Immature natural killer cell (primary cell): ENCODE measurements at regions not wholly inside any gene's neighbourhood (a gene's known extent, or its start where the extent isn't known, plus 50 kb on each side); places are given as distances from the start of the nearest gene placed in this dataset.

Experiments
- DNase-seq, 3 donors: peaks; one replicate each; pipeline ENCODE4 v3.0.0; 2022; ENCODE audit warnings: mixed read lengths in 1 of 3
- H3K27ac Mint-ChIP-seq, 6 donors: one replicate each; pipeline ENCODE4 v1.8.0; 2020; ENCODE audit warnings: mixed read lengths in 6 of 6, mild to moderate bottlenecking in 5 of 6, inconsistent platforms in 4 of 6, moderate library complexity in 3 of 6
- H3K27me3 Mint-ChIP-seq, 3 donors: one replicate each; pipeline ENCODE4 v1.8.0; 2020 to 2021; ENCODE audit warnings: low read depth in 3 of 3, mild to moderate bottlenecking in 3 of 3, mixed read lengths in 3 of 3, moderate library complexity in 3 of 3, inconsistent platforms in 1 of 3
- H3K36me3 Mint-ChIP-seq, 3 donors: one replicate each; pipeline ENCODE4 v1.8.0; 2020; ENCODE audit warnings: mixed read lengths in 3 of 3, inconsistent platforms in 2 of 3, mild to moderate bottlenecking in 2 of 3
- H3K4me1 Mint-ChIP-seq, 2 donors: one replicate each; pipeline ENCODE4 v1.8.0; 2020; ENCODE audit warnings: inconsistent platforms in 2 of 2, mild to moderate bottlenecking in 2 of 2, mixed read lengths in 2 of 2, moderate library complexity in 1 of 2
- H3K4me3 Mint-ChIP-seq, 5 donors: one replicate each; pipeline ENCODE4 v1.8.0; 2020; ENCODE audit warnings: mild to moderate bottlenecking in 5 of 5, mixed read lengths in 5 of 5, inconsistent platforms in 3 of 5, moderate library complexity in 3 of 5
- H3K9me3 Mint-ChIP-seq, 6 donors: one replicate each; pipeline ENCODE4 v1.8.0; 2020; ENCODE audit warnings: mild to moderate bottlenecking in 6 of 6, mixed read lengths in 6 of 6, inconsistent platforms in 4 of 6, moderate library complexity in 3 of 6

GRCh38 chr1:14460173-14460572, 138.3 kb upstream of the KAZN start:
- Mint-ChIP-seq H3K36me3 (no peaks in the 10 kb centered on the region), H3K9me3 (no peaks in the 10 kb centered on the region), H3K27ac (no peak overlapping the region), H3K27me3 (peaks cover 2 to 18% (median 6%) of the 10 kb centered on the region in 3 donors), H3K4me3 (no peak overlapping the region), H3K4me1 (no peaks in the 10 kb centered on the region)
- DNase-seq = no peak

- Mint-ChIP-seq H3K27me3 (peaks cover 2 to 18% (median 6%) of the 10 kb centered on the region in 3 donors), H3K9me3 (no peaks in the 10 kb centered on the region), H3K36me3 (no peaks in the 10 kb centered on the region), H3K27ac (no peak overlapping the region), H3K4me1 (no peaks in the 10 kb centered on the region), H3K4me3 (no peak overlapping the region)
- no peak for DNase-seq
Measured at GRCh38 chr1:14462851-14463250, 135.6 kb upstream of the KAZN start.

- DNase-seq = no peak
- no peaks in the 10 kb centered on the region for H3K4me1 Mint-ChIP-seq
- H3K27me3 Mint-ChIP-seq = peaks cover 2 to 7% (median 6%) of the 10 kb centered on the region in 3 donors
- H3K36me3 Mint-ChIP-seq = no peaks in the 10 kb centered on the region
- H3K27ac Mint-ChIP-seq = no peak overlapping the region
- H3K4me3 Mint-ChIP-seq = no peak overlapping the region
- no peaks in the 10 kb centered on the region for H3K9me3 Mint-ChIP-seq
Measured at GRCh38 chr1:14466006-14466405, 132.5 kb upstream of the KAZN start.

- H3K27ac Mint-ChIP-seq = no peak overlapping the region
- H3K4me3 Mint-ChIP-seq = no peak overlapping the region
- DNase-seq = no peak
- peaks cover 2 to 7% (median 3%) of the 10 kb centered on the region in 3 donors for H3K27me3 Mint-ChIP-seq
- H3K4me1 Mint-ChIP-seq = no peaks in the 10 kb centered on the region
- no peaks in the 10 kb centered on the region for H3K36me3 Mint-ChIP-seq
- H3K9me3 Mint-ChIP-seq = no peaks in the 10 kb centered on the region
Measured at GRCh38 chr1:14467112-14467511, 131.4 kb upstream of the KAZN start.

- no peak overlapping the region for H3K4me3 Mint-ChIP-seq
- H3K27ac Mint-ChIP-seq = no peak overlapping the region
- no peaks in the 10 kb centered on the region for H3K4me1 Mint-ChIP-seq
- no peak for DNase-seq
- H3K36me3 Mint-ChIP-seq = no peaks in the 10 kb centered on the region
- H3K9me3 Mint-ChIP-seq = peaks cover 0 to 1% (median 0%) of the 10 kb centered on the region in 6 donors
- peaks cover 2 to 3% (median 2%) of the 10 kb centered on the region in 3 donors for H3K27me3 Mint-ChIP-seq
Measured at GRCh38 chr1:14468751-14469150, 129.7 kb upstream of the KAZN start.

GRCh38 chr1:14470802-14471201, 127.7 kb upstream of the KAZN start:
- no peak overlapping the region for H3K27ac Mint-ChIP-seq
- no peaks in the 10 kb centered on the region for H3K36me3 Mint-ChIP-seq
- peaks cover 0 to 3% (median 0%) of the 10 kb centered on the region in 3 donors for H3K27me3 Mint-ChIP-seq
- no peak overlapping the region for H3K4me3 Mint-ChIP-seq
- no peaks in the 10 kb centered on the region for H3K4me1 Mint-ChIP-seq
- no peak for DNase-seq
- peaks cover 0 to 1% (median 0%) of the 10 kb centered on the region in 6 donors for H3K9me3 Mint-ChIP-seq

GRCh38 chr1:14474856-14475255, 123.6 kb upstream of the KAZN start:
- Mint-ChIP-seq H3K27ac (no peak overlapping the region), H3K4me1 (no peaks in the 10 kb centered on the region), H3K27me3 (no peaks in the 10 kb centered on the region), H3K4me3 (no peak overlapping the region), H3K9me3 (peaks cover 0 to 1% (median 0%) of the 10 kb centered on the region in 6 donors), H3K36me3 (no peaks in the 10 kb centered on the region)
- DNase-seq = no peak

- H3K4me1 Mint-ChIP-seq = no peaks in the 10 kb centered on the region
Measured at GRCh38 chr1:14476170-14476955, 122.1 kb upstream of the KAZN start.

GRCh38 chr1:14478120-14478519, 120.4 kb upstream of the KAZN start:
- no peak for DNase-seq
- H3K27ac Mint-ChIP-seq = no peak overlapping the region
- no peaks in the 10 kb centered on the region for H3K4me1 Mint-ChIP-seq
- H3K36me3 Mint-ChIP-seq = no peaks in the 10 kb centered on the region
- H3K9me3 Mint-ChIP-seq = peaks cover 0 to 1% (median 0%) of the 10 kb centered on the region in 6 donors
- H3K4me3 Mint-ChIP-seq = no peak overlapping the region
- H3K27me3 Mint-ChIP-seq = no peaks in the 10 kb centered on the region

More at GRCh38 chr1:14476170-14476955, 122.1 kb upstream of the KAZN start:
- Mint-ChIP-seq H3K36me3 (no peaks in the 10 kb centered on the region), H3K9me3 (peaks cover 0 to 1% (median 0%) of the 10 kb centered on the region in 6 donors), H3K27ac (no peak overlapping the region), H3K4me3 (no peak overlapping the region), H3K27me3 (no peaks in the 10 kb centered on the region)
- no peak for DNase-seq

GRCh38 chr1:14479865-14480264, 118.6 kb upstream of the KAZN start:
- no peak for DNase-seq
- Mint-ChIP-seq H3K4me1 (no peaks in the 10 kb centered on the region), H3K9me3 (no peaks in the 10 kb centered on the region), H3K27me3 (no peaks in the 10 kb centered on the region), H3K36me3 (no peaks in the 10 kb centered on the region), H3K4me3 (no peak overlapping the region), H3K27ac (no peak overlapping the region)

- H3K4me3 Mint-ChIP-seq = no peak overlapping the region
- H3K36me3 Mint-ChIP-seq = no peaks in the 10 kb centered on the region
- no peaks in the 10 kb centered on the region for H3K4me1 Mint-ChIP-seq
- H3K27me3 Mint-ChIP-seq = no peaks in the 10 kb centered on the region
- no peak overlapping the region for H3K27ac Mint-ChIP-seq
- no peaks in the 10 kb centered on the region for H3K9me3 Mint-ChIP-seq
- DNase-seq = no peak
Measured at GRCh38 chr1:14482784-14483450, 115.6 kb upstream of the KAZN start.

- no peaks in the 10 kb centered on the region for H3K36me3 Mint-ChIP-seq
- H3K4me3 Mint-ChIP-seq = no peak overlapping the region
- no peaks in the 10 kb centered on the region for H3K4me1 Mint-ChIP-seq
- H3K27me3 Mint-ChIP-seq = no peaks in the 10 kb centered on the region
- H3K9me3 Mint-ChIP-seq = no peaks in the 10 kb centered on the region
- H3K27ac Mint-ChIP-seq = no peak overlapping the region
- DNase-seq = no peak
Measured at GRCh38 chr1:14485285-14485684, 113.2 kb upstream of the KAZN start.

- no peak for DNase-seq
- Mint-ChIP-seq H3K27me3 (no peaks in the 10 kb centered on the region), H3K36me3 (no peaks in the 10 kb centered on the region), H3K4me1 (no peaks in the 10 kb centered on the region), H3K4me3 (no peak overlapping the region), H3K9me3 (no peaks in the 10 kb centered on the region), H3K27ac (no peak overlapping the region)
Measured at GRCh38 chr1:14486401-14487201, 111.9 kb upstream of the KAZN start.

- Mint-ChIP-seq H3K9me3 (no peaks in the 10 kb centered on the region), H3K4me1 (no peaks in the 10 kb centered on the region), H3K27me3 (peaks cover 0 to 1% (median 0%) of the 10 kb centered on the region in 3 donors), H3K36me3 (no peaks in the 10 kb centered on the region), H3K27ac (no peak overlapping the region), H3K4me3 (no peak overlapping the region)
- no peak for DNase-seq
Measured at GRCh38 chr1:14487671-14488070, 110.8 kb upstream of the KAZN start.
